GM23338 (cell line): ENCODE measurements at regions not wholly inside any gene's neighbourhood (a gene's known extent, or its start where the extent isn't known, plus 50 kb on each side); places are given as distances from the start of the nearest gene placed in this dataset.

ENCODE experiments used
- ATAC-seq: fragments of 200-7000 bp; cut with Tn5 transposase; 3 replicates; pipeline ENCODE4 v1.9.1; 2020
- DNase-seq: peaks from one replicate; pipeline ENCODE4 v3.0.0-alpha.2; 2015; ENCODE audit warnings: low spot score
- H2AFZ ChIP-seq: fragments of 200-600 bp; sonication (generic); 2 replicates; pipeline ENCODE4 v1.8.0; 2016; ENCODE audit warnings: antibody characterized with exemption, mild to moderate bottlenecking, moderate library complexity
- H3F3A ChIP-seq: fragments of 200-600 bp; sonication (generic); replicated peaks from 2 replicates; pipeline ENCODE4 v1.8.0; 2017; ENCODE audit warnings: antibody characterized with exemption, mixed run types, low read depth
- H3K27ac ChIP-seq: fragments of 200-600 bp; sonication (generic); 2 replicates; pipeline ENCODE4 v1.6.1; 2016; ENCODE audit warnings: low read depth
- H3K27me3 ChIP-seq: fragments of 200-600 bp; sonication (generic); 2 replicates; pipeline ENCODE4 v1.8.0; 2016; ENCODE audit warnings: mild to moderate bottlenecking, mixed run types, moderate library complexity; ENCODE audit not compliant: insufficient read depth
- H3K36me3 ChIP-seq: fragments of 200-600 bp; sonication (generic); 2 replicates; pipeline ENCODE4 v1.8.0; 2016; ENCODE audit warnings: mild to moderate bottlenecking; ENCODE audit not compliant: insufficient read depth
- H3K4me1 ChIP-seq: fragments of 200-600 bp; sonication (generic); 2 replicates; pipeline ENCODE4 v1.8.0; 2016; ENCODE audit warnings: mild to moderate bottlenecking, moderate library complexity; ENCODE audit not compliant: insufficient read depth
- H3K4me2 ChIP-seq: fragments of 200-600 bp; sonication (generic); 2 replicates; pipeline ENCODE4 v1.7.1; 2017; ENCODE audit warnings: mixed run types
- H3K4me3 ChIP-seq: fragments of 200-600 bp; sonication (generic); 2 replicates; pipeline ENCODE4 v1.6.1; 2016; ENCODE audit warnings: mixed run types
- H3K79me2 ChIP-seq: fragments of 200-600 bp; sonication (generic); replicated peaks from 2 replicates; pipeline ENCODE4 v1.8.0; 2017; ENCODE audit warnings: mild to moderate bottlenecking; ENCODE audit not compliant: insufficient read depth
- H3K9me2 ChIP-seq: fragments of 200-600 bp; sonication (generic); 2 replicates; pipeline ENCODE4 v1.8.0; 2017; ENCODE audit not compliant: insufficient read depth
- H4K20me1 ChIP-seq: fragments of 200-600 bp; sonication (generic); replicated peaks from 2 replicates; pipeline ENCODE4 v1.8.0; 2017; ENCODE audit warnings: mild to moderate bottlenecking; ENCODE audit not compliant: insufficient read depth
- H3K27ac Mint-ChIP-seq: 2 replicates; pipeline ENCODE4 v1.8.0; 2020; ENCODE audit warnings: inconsistent platforms, mild to moderate bottlenecking, moderate library complexity, mixed read lengths
- H3K27me3 Mint-ChIP-seq: 3 replicates; pipeline ENCODE4 v1.8.0; 2022; ENCODE audit warnings: low read depth, mild to moderate bottlenecking, moderate library complexity, mixed read lengths, inconsistent platforms; ENCODE audit not compliant: insufficient read depth, poor library complexity
- H3K36me3 Mint-ChIP-seq: 3 replicates; pipeline ENCODE4 v1.8.0; 2021; ENCODE audit warnings: low read depth, mild to moderate bottlenecking, inconsistent platforms, moderate library complexity, mixed read lengths
- H3K4me1 Mint-ChIP-seq: 3 replicates; pipeline ENCODE4 v1.8.0; 2020; ENCODE audit warnings: mild to moderate bottlenecking, inconsistent platforms, mixed read lengths
- H3K4me3 Mint-ChIP-seq: 3 replicates; pipeline ENCODE4 v1.8.0; 2021; ENCODE audit warnings: moderate library complexity, mild to moderate bottlenecking, inconsistent platforms, mixed read lengths
- H3K9me3 Mint-ChIP-seq: 3 replicates; pipeline ENCODE4 v1.8.0; 2020; ENCODE audit warnings: moderate library complexity, mild to moderate bottlenecking, inconsistent platforms, mixed read lengths
- CREB1 ChIP-seq: fragments of 250-450 bp; sonication (Bioruptor Pico); IDR thresholded peaks from 2 replicates; pipeline ENCODE4 v1.5.0; 2020; ENCODE audit warnings: low read depth, mild to moderate bottlenecking, moderate library complexity
- ETS1 ChIP-seq: IDR thresholded peaks from 2 replicates; pipeline ENCODE4 v1.6.1; 2016; ENCODE audit warnings: antibody characterized with exemption
- EZH2 ChIP-seq: fragments of 200-600 bp; sonication (generic); IDR thresholded peaks from one replicate; pipeline ENCODE4 v1.8.0; 2017; ENCODE audit warnings: antibody characterized with exemption, mild to moderate bottlenecking, low read depth; ENCODE audit not compliant: unreplicated experiment
- EZH2phosphoT487 ChIP-seq: fragments of 200-600 bp; sonication (generic); IDR thresholded peaks from one replicate; pipeline ENCODE4 v1.8.1; 2018; ENCODE audit warnings: antibody characterized with exemption; ENCODE audit not compliant: unreplicated experiment
- JUNB ChIP-seq: IDR thresholded peaks from one replicate; pipeline ENCODE4 v1.6.1; 2016; ENCODE audit warnings: antibody characterized with exemption; ENCODE audit not compliant: unreplicated experiment
- NANOG ChIP-seq: IDR thresholded peaks from 2 replicates; pipeline ENCODE4 v1.6.1; 2016; ENCODE audit warnings: antibody characterized with exemption, borderline replicate concordance
- POLR2AphosphoS5 ChIP-seq: IDR thresholded peaks from 2 replicates; pipeline ENCODE4 v1.6.1; 2016; ENCODE audit warnings: antibody characterized with exemption, low read depth
- STAT1 ChIP-seq: IDR thresholded peaks from one replicate; pipeline ENCODE4 v1.6.1; 2016; ENCODE audit warnings: antibody characterized with exemption; ENCODE audit not compliant: unreplicated experiment
- ZNF114 ChIP-seq: fragments of 250-450 bp; sonication (Bioruptor Pico); IDR thresholded peaks from 2 replicates; pipeline ENCODE4 v1.5.0; 2020; ENCODE audit warnings: mild to moderate bottlenecking, moderate library complexity
- ZNF331 ChIP-seq: fragments of 250-450 bp; sonication (Bioruptor Pico); IDR thresholded peaks from 2 replicates; pipeline ENCODE4 v1.5.0; 2020; ENCODE audit warnings: low read depth, mild to moderate bottlenecking, moderate library complexity
- ZNF462 ChIP-seq: fragments of 250-450 bp; sonication (Bioruptor Pico); IDR thresholded peaks from 2 replicates; pipeline ENCODE4 v1.5.0; 2020; ENCODE audit warnings: mild to moderate bottlenecking, moderate library complexity
- TF ChIP-seq, protein P1 (sequence below): IDR thresholded peaks from one replicate; pipeline ENCODE4 v1.6.1; 2018; ENCODE audit warnings: antibody characterized with exemption; ENCODE audit not compliant: unreplicated experiment
- TF ChIP-seq, protein P2 (sequence below), 2 experiments: fragments of 200-600 bp in 1 of 2; sonication (generic) in 1 of 2; conservative IDR thresholded peaks; 2 replicates each; pipeline versions ENCODE4 v1.5.1 to v1.6.1; 2016 to 2017; ENCODE audit warnings: antibody characterized with exemption in 2 of 2, low read depth in 2 of 2, mild to moderate bottlenecking in 2 of 2, moderate library complexity in 1 of 2

- Mint-ChIP-seq H3K4me3 (no peak overlapping the region), H3K4me1 (no peaks in the 10 kb centered on the region; the same call in 1 of the 3 replicates), H3K9me3 (no peaks in the 10 kb centered on the region), H3K27me3 (no peaks in the 10 kb centered on the region), H3K36me3 (no peaks in the 10 kb centered on the region), H3K27ac (no peak overlapping the region)
- Histone ChIP-seq H3K4me1 (no peaks in the 10 kb centered on the region), H3K36me3 (no peaks in the 10 kb centered on the region), H3K4me3 (no peak overlapping the region), H4K20me1 (no peaks in the 10 kb centered on the region), H3K79me2 (no peaks in the 10 kb centered on the region), H3K9me2 (no peaks in the 10 kb centered on the region), H2AFZ (no peak overlapping the region), H3K27me3 (no peaks in the 10 kb centered on the region), H3K27ac (no peak overlapping the region), H3F3A (no peaks in the 10 kb centered on the region), H3K4me2 (no peak overlapping the region)
- TF ChIP-seq ZNF462 (CRISPR knock-in tag) (no peak), JUNB (no peak), ZNF114 (CRISPR knock-in tag) (no peak), ETS1 (no peak), STAT1 (no peak), EZH2phosphoT487 (no peak), NANOG (no peak), CREB1 (CRISPR knock-in tag) (no peak), POLR2AphosphoS5 (no peak), EZH2 (no peak), ZNF331 (no peak)
- TF ChIP-seq, protein P1, sequence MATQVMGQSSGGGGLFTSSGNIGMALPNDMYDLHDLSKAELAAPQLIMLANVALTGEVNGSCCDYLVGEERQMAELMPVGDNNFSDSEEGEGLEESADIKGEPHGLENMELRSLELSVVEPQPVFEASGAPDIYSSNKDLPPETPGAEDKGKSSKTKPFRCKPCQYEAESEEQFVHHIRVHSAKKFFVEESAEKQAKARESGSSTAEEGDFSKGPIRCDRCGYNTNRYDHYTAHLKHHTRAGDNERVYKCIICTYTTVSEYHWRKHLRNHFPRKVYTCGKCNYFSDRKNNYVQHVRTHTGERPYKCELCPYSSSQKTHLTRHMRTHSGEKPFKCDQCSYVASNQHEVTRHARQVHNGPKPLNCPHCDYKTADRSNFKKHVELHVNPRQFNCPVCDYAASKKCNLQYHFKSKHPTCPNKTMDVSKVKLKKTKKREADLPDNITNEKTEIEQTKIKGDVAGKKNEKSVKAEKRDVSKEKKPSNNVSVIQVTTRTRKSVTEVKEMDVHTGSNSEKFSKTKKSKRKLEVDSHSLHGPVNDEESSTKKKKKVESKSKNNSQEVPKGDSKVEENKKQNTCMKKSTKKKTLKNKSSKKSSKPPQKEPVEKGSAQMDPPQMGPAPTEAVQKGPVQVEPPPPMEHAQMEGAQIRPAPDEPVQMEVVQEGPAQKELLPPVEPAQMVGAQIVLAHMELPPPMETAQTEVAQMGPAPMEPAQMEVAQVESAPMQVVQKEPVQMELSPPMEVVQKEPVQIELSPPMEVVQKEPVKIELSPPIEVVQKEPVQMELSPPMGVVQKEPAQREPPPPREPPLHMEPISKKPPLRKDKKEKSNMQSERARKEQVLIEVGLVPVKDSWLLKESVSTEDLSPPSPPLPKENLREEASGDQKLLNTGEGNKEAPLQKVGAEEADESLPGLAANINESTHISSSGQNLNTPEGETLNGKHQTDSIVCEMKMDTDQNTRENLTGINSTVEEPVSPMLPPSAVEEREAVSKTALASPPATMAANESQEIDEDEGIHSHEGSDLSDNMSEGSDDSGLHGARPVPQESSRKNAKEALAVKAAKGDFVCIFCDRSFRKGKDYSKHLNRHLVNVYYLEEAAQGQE, result no peak
- TF ChIP-seq, protein P2, sequence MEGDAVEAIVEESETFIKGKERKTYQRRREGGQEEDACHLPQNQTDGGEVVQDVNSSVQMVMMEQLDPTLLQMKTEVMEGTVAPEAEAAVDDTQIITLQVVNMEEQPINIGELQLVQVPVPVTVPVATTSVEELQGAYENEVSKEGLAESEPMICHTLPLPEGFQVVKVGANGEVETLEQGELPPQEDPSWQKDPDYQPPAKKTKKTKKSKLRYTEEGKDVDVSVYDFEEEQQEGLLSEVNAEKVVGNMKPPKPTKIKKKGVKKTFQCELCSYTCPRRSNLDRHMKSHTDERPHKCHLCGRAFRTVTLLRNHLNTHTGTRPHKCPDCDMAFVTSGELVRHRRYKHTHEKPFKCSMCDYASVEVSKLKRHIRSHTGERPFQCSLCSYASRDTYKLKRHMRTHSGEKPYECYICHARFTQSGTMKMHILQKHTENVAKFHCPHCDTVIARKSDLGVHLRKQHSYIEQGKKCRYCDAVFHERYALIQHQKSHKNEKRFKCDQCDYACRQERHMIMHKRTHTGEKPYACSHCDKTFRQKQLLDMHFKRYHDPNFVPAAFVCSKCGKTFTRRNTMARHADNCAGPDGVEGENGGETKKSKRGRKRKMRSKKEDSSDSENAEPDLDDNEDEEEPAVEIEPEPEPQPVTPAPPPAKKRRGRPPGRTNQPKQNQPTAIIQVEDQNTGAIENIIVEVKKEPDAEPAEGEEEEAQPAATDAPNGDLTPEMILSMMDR (conservative IDR thresholded peaks at IDR 0.05; ENCODE audit: low read depth in 2 of 2), result no peak
- DNase-seq, result no peak
- ATAC-seq, result no peak
These were observed 450.0 kb upstream of the CCDC179 start for GRCh38 chr11:23310276-23310675.
